Dendritic cell treated with granulocyte-macrophage colony-stimulating factor and Interleukin-4, amounts not matched to agents 40 ng/mL and 50 ng/mL, for 4 days (primary cell): ENCODE measurements at regions not wholly inside any gene's neighbourhood (a gene's known extent, or its start where the extent isn't known, plus 50 kb on each side); places are given as distances from the start of the nearest gene placed in this dataset.

ENCODE experiments used
- H3K27ac Mint-ChIP-seq: one replicate; pipeline ENCODE4 v1.8.0; 2022; ENCODE audit warnings: mild to moderate bottlenecking, mixed read lengths
- H3K27me3 Mint-ChIP-seq: one replicate; pipeline ENCODE4 v1.8.0; 2022; ENCODE audit warnings: mild to moderate bottlenecking, mixed read lengths
- H3K36me3 Mint-ChIP-seq: one replicate; pipeline ENCODE4 v1.8.0; 2022; ENCODE audit warnings: low read depth, mixed read lengths
- H3K4me1 Mint-ChIP-seq: one replicate; pipeline ENCODE4 v1.8.0; 2022; ENCODE audit warnings: low read depth, mixed read lengths
- H3K4me3 Mint-ChIP-seq: one replicate; pipeline ENCODE4 v1.8.0; 2022; ENCODE audit warnings: mild to moderate bottlenecking, moderate library complexity, mixed read lengths
- H3K9me3 Mint-ChIP-seq: one replicate; pipeline ENCODE4 v1.8.0; 2022; ENCODE audit warnings: mixed read lengths
- intact Hi-C: fragments of 100-400 bp; cut with micrococcal nuclease; formaldehyde crosslinking; loops from one replicate; pipeline ENCODE4 v1.15.0; 2022

DNA sequence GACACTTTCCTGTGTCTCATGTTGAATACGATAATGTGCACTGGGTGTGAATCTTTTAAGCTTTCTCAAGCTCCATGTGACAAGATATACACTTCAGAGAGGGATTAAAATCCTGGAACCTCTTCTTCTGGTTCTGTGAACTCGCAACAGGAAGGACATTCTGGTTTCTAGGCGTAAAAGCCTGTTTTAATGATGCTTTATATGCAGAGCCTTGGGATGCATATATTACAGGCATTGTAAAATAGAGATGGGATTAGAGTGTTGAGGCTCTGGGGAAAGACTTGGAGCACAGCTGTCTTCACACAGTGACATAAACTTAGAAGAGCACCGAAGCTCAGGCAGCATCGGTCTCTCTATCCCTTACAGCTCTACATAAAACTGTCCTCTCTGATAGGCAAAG lies 107.7 kb upstream of the SV2C start:
- intact Hi-C loops: no loop called here
- H3K4me3 Mint-ChIP-seq: no peak overlapping the region

DNA sequence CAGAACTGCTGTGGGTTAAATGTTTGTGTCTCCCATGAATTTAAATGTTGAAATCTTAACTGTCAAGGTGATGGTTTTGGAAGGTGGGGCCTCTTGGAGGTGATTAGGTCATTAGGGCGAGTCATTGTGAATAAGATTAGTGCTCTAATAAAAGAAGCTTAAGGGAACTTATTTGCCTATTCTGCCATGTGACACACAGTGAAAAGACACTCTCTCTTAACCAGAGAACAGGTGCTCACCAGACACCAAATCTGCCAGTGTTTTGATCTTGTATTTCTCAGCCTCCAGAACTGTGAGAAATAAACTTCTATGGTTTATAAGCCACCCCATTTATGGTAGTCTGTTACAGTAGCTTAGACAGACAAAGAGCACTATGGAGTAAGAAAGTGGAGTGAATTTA lies 117.9 kb upstream of the SV2C start:
- intact Hi-C loops: no loop called here
- H3K4me1 Mint-ChIP-seq: peaks cover 15% of the 10 kb centered on the region
- H3K9me3 Mint-ChIP-seq: peaks cover 27% of the 10 kb centered on the region

More for the DNA sequence above, 107.7 kb upstream of the SV2C start:
- Mint-ChIP-seq H3K27ac (no peak overlapping the region), H3K4me1 (no peaks in the 10 kb centered on the region), H3K36me3 (no peaks in the 10 kb centered on the region), H3K9me3 (peaks cover 11% of the 10 kb centered on the region), H3K27me3 (peaks cover 5% of the 10 kb centered on the region)

GRCh38 chr5:75964008-75964407 lies 119.2 kb upstream of the SV2C start:
- H3K4me3 Mint-ChIP-seq: peak overlapping the region; percentile 37
- peaks cover 15% of the 10 kb centered on the region for H3K9me3 Mint-ChIP-seq
- intact Hi-C loops: no loop called here
- H3K36me3 Mint-ChIP-seq: no peaks in the 10 kb centered on the region
- H3K27me3 Mint-ChIP-seq: peaks cover 4% of the 10 kb centered on the region
- H3K4me1 Mint-ChIP-seq: peaks cover 15% of the 10 kb centered on the region
- H3K27ac Mint-ChIP-seq: peak overlapping the region; percentile 86

More for the DNA sequence above, 117.9 kb upstream of the SV2C start:
- peaks cover 9% of the 10 kb centered on the region for H3K27me3 Mint-ChIP-seq
- no peak overlapping the region for H3K4me3 Mint-ChIP-seq
- no peak overlapping the region for H3K27ac Mint-ChIP-seq
- no peaks in the 10 kb centered on the region for H3K36me3 Mint-ChIP-seq

GRCh38 chr5:75963554-75963953 lies 119.6 kb upstream of the SV2C start:
- intact Hi-C loops: no loop called here
- H3K4me1 Mint-ChIP-seq: peaks cover 15% of the 10 kb centered on the region
- H3K4me3 Mint-ChIP-seq: peak overlapping the region; percentile 37
- H3K27ac Mint-ChIP-seq: peak overlapping the region; percentile 86
- H3K9me3 Mint-ChIP-seq: peaks cover 10% of the 10 kb centered on the region
- H3K27me3 Mint-ChIP-seq: peaks cover 6% of the 10 kb centered on the region
- H3K36me3 Mint-ChIP-seq: no peaks in the 10 kb centered on the region

GRCh38 chr5:75961818-75962217 lies 121.4 kb upstream of the SV2C start:
- H3K27ac Mint-ChIP-seq: no peak overlapping the region
- H3K4me3 Mint-ChIP-seq: no peak overlapping the region
- peaks cover 9% of the 10 kb centered on the region for H3K27me3 Mint-ChIP-seq
- intact Hi-C loops: no loop called here
- H3K4me1 Mint-ChIP-seq: peaks cover 15% of the 10 kb centered on the region
- no peaks in the 10 kb centered on the region for H3K36me3 Mint-ChIP-seq
- no peaks in the 10 kb centered on the region for H3K9me3 Mint-ChIP-seq

- H3K27me3 Mint-ChIP-seq: peaks cover 9% of the 10 kb centered on the region
- H3K4me1 Mint-ChIP-seq: peaks cover 15% of the 10 kb centered on the region
- intact Hi-C loops: no loop called here
- H3K36me3 Mint-ChIP-seq: no peaks in the 10 kb centered on the region
- no peaks in the 10 kb centered on the region for H3K9me3 Mint-ChIP-seq
- no peak overlapping the region for H3K4me3 Mint-ChIP-seq
- no peak overlapping the region for H3K27ac Mint-ChIP-seq
These were observed 123.1 kb upstream of the SV2C start for GRCh38 chr5:75960129-75960528.

DNA sequence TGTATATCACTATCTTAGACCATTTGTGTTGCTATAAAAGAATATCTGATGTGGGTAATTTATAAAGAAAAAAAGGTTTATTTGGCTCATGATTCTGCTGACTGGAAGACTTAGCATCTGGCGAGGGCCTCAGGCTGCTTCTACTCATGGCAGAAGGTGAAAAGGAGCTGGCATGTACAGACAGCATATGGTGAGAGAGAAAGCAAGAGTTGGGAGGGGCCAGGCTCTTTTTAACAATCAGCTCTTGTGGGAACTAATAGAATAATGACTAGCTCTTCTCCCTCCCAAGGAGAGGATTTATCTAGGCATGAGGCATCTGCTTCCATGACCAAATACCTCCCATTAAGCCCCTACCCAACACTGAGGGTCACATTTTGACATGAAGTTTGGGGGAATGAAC lies 130.2 kb upstream of the SV2C start:
- H3K27ac Mint-ChIP-seq: no peak overlapping the region
- no peaks in the 10 kb centered on the region for H3K36me3 Mint-ChIP-seq

DNA sequence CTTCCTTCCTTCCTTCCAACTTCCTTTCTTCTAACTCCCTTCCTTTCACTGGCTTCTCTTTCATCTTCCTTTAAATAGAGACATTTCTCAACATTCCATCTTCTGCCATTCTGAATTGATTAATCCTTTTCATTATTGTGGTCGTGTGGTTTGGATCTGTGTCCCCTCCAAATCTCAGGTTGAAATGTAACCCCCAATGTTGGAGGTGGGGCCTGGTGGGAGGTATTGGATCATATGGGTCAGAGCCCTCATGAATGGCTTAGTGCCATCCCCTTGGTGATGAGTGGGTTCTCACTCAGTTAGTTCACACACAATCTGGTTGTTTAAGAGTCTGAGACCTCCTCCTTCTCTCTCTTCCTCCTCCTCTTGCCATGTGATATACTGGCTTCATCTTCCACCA lies 130.9 kb upstream of the SV2C start:
- Mint-ChIP-seq H3K4me3 (no peak overlapping the region), H3K4me1 (peaks cover 15% of the 10 kb centered on the region), H3K27ac (no peak overlapping the region), H3K27me3 (no peaks in the 10 kb centered on the region), H3K36me3 (no peaks in the 10 kb centered on the region), H3K9me3 (peaks cover 23% of the 10 kb centered on the region)
- intact Hi-C loops: no loop called here

More for the DNA sequence above, 130.2 kb upstream of the SV2C start:
- intact Hi-C loops: no loop called here
- H3K9me3 Mint-ChIP-seq: peaks cover 20% of the 10 kb centered on the region
- no peak overlapping the region for H3K4me3 Mint-ChIP-seq
- H3K4me1 Mint-ChIP-seq: peaks cover 15% of the 10 kb centered on the region
- H3K27me3 Mint-ChIP-seq: no peaks in the 10 kb centered on the region

GRCh38 chr5:75951716-75952115 lies 131.5 kb upstream of the SV2C start:
- H3K9me3 Mint-ChIP-seq: peaks cover 25% of the 10 kb centered on the region
- peaks cover 15% of the 10 kb centered on the region for H3K4me1 Mint-ChIP-seq
- H3K36me3 Mint-ChIP-seq: no peaks in the 10 kb centered on the region
- intact Hi-C loops: no loop called here
- no peak overlapping the region for H3K27ac Mint-ChIP-seq
- H3K4me3 Mint-ChIP-seq: no peak overlapping the region
- no peaks in the 10 kb centered on the region for H3K27me3 Mint-ChIP-seq

DNA sequence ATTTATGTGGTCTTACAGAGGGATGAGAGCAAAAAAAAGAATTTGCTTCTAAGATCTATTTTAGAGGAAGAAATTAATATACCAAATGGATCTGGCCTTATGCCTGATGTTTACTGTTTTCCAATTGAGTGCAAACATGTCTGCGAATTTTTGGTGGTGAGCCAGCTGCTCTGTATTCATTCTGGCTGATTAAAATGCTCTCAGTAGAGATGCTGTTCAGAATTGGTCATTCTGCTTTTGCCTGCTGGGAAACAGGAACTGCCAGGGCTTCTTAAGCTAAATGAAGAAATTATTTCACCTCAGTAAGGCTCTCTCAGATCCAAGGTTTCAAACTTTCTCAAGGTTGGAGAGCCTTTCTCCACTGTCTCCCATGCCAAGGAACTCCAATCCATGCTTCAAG lies 132.0 kb upstream of the SV2C start:
- Mint-ChIP-seq H3K27me3 (no peaks in the 10 kb centered on the region), H3K36me3 (no peaks in the 10 kb centered on the region), H3K9me3 (peaks cover 25% of the 10 kb centered on the region), H3K4me1 (peaks cover 15% of the 10 kb centered on the region), H3K27ac (no peak overlapping the region), H3K4me3 (no peak overlapping the region)
- intact Hi-C loops: no loop called here

GRCh38 chr5:75948438-75948837 lies 134.7 kb upstream of the SV2C start:
- intact Hi-C loops: no loop called here
- Mint-ChIP-seq H3K9me3 (peaks cover 36% of the 10 kb centered on the region), H3K27ac (no peak overlapping the region), H3K36me3 (no peaks in the 10 kb centered on the region), H3K4me3 (no peak overlapping the region), H3K27me3 (no peaks in the 10 kb centered on the region), H3K4me1 (peaks cover 15% of the 10 kb centered on the region)

DNA sequence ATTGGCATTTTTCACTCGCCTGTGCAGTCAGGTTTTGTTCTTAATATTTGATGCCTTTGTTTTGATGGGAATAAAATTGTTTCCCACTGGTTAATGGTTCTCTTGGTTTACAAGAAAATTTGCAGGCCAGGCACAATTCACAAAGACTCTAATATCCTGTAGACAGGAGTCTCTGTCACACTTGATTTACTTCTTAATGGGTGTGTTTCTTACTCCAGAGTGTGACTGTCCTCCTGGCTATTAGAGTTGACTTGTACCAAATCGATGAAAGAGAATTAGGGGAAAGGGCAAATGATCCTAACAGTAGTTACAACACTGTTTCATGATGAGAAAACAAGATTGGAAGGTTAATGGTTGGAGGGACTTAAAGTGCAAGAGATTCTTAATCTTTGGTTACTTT lies 142.8 kb upstream of the SV2C start:
- intact Hi-C loops: no loop called here
- no peaks in the 10 kb centered on the region for H3K36me3 Mint-ChIP-seq
- no peak overlapping the region for H3K27ac Mint-ChIP-seq

DNA sequence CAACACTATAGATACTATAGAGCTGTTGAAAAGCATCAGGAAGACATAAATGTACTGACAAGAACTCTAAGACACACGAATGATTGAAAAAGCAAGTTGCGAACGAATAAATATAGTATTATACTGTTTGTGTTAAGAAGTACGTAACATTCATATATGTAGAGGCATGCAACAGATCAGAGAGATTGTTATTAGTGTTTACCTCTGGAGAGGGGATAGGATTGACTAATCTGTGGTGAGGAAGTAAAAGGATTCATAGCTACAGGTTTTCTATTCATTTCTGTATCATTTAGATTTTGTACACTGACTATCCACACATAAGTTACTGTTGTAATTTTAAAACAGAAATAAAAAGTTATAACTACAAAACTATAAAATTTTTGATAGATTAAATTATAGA lies 147.6 kb upstream of the SV2C start:
- H3K9me3 Mint-ChIP-seq: no peaks in the 10 kb centered on the region
- intact Hi-C loops: no loop called here
- no peaks in the 10 kb centered on the region for H3K36me3 Mint-ChIP-seq
- no peaks in the 10 kb centered on the region for H3K4me1 Mint-ChIP-seq
- peaks cover 4% of the 10 kb centered on the region for H3K27me3 Mint-ChIP-seq
- H3K27ac Mint-ChIP-seq: no peak overlapping the region
- no peak overlapping the region for H3K4me3 Mint-ChIP-seq

More for the DNA sequence above, 142.8 kb upstream of the SV2C start:
- peaks cover 8% of the 10 kb centered on the region for H3K9me3 Mint-ChIP-seq
- H3K27me3 Mint-ChIP-seq: peaks cover 1% of the 10 kb centered on the region
- H3K4me1 Mint-ChIP-seq: no peaks in the 10 kb centered on the region
- H3K4me3 Mint-ChIP-seq: no peak overlapping the region

- no peaks in the 10 kb centered on the region for H3K4me1 Mint-ChIP-seq
- H3K4me3 Mint-ChIP-seq: no peak overlapping the region
- H3K27me3 Mint-ChIP-seq: peaks cover 12% of the 10 kb centered on the region
These were observed 149.7 kb upstream of the SV2C start for GRCh38 chr5:75933489-75933888.

GRCh38 chr5:75931175-75931574 lies 152.0 kb upstream of the SV2C start:
- Mint-ChIP-seq H3K27ac (no peak overlapping the region), H3K4me1 (no peaks in the 10 kb centered on the region), H3K9me3 (no peaks in the 10 kb centered on the region), H3K4me3 (no peak overlapping the region), H3K36me3 (no peaks in the 10 kb centered on the region), H3K27me3 (peaks cover 19% of the 10 kb centered on the region)
- intact Hi-C loops: no loop called here

More at GRCh38 chr5:75933489-75933888, 149.7 kb upstream of the SV2C start:
- H3K27ac Mint-ChIP-seq: no peak overlapping the region
- intact Hi-C loops: no loop called here
- no peaks in the 10 kb centered on the region for H3K36me3 Mint-ChIP-seq
- no peaks in the 10 kb centered on the region for H3K9me3 Mint-ChIP-seq
